Mesodermal cell (in vitro differentiated cells): ENCODE measurements at regions not wholly inside any gene's neighbourhood (a gene's known extent, or its start where the extent isn't known, plus 50 kb on each side); places are given as distances from the start of the nearest gene placed in this dataset.
A peak's percentile ranks its signal among the peaks of the same experiment; 100 is the strongest.

Source experiments
- H3K27ac ChIP-seq: 2 replicates; pipeline ENCODE4 v1.7.0; 2013; ENCODE audit warnings: mild to moderate bottlenecking, low read depth, low read length, moderate library complexity; ENCODE audit not compliant: severe bottlenecking
- H3K36me3 ChIP-seq: 2 replicates; pipeline ENCODE4 v1.7.1; 2013; ENCODE audit warnings: mild to moderate bottlenecking, low read length, moderate library complexity; ENCODE audit not compliant: control insufficient read depth, insufficient read depth
- H3K4me1 ChIP-seq: one replicate; pipeline ENCODE4 v1.7.1; 2013; ENCODE audit warnings: mild to moderate bottlenecking, low read length; ENCODE audit not compliant: insufficient read depth, control insufficient read depth, poor library complexity, severe bottlenecking
- H3K4me3 ChIP-seq: 2 replicates; pipeline ENCODE4 v1.7.0; 2013; ENCODE audit warnings: low read length, control low read depth, mild to moderate bottlenecking; ENCODE audit not compliant: insufficient read depth, poor library complexity, severe bottlenecking; ENCODE audit errors: extremely low read depth
- H3K9me3 ChIP-seq: 2 replicates; pipeline ENCODE4 v1.7.1; 2013; ENCODE audit warnings: mild to moderate bottlenecking, low read length, moderate library complexity; ENCODE audit not compliant: control insufficient read depth
- WGBS, 2 experiments: methylation state at CpG; one replicate each; pipeline ENCODE4 v1.1.5; 2013; ENCODE audit warnings: missing lambda C conversion rate in 2 of 2; ENCODE audit not compliant: insufficient coverage in 2 of 2; 5-methylcytosine and 5-hydroxymethylcytosine counted together

GRCh38 chr3:46129588-46130272 lies 78.4 kb downstream of the CCR1 start:
- H3K9me3 ChIP-seq, result no peaks in the 10 kb centered on the region
- peaks cover 15% of the 10 kb centered on the region for H3K4me1 ChIP-seq
- H3K27ac ChIP-seq, result no peak overlapping the region
- 80 to 91% methylated on average over 2 to 3 of the region's 3 CpGs for WGBS, 2 experiments
- no peaks in the 10 kb centered on the region for H3K36me3 ChIP-seq
- no peak overlapping the region for H3K4me3 ChIP-seq

GRCh38 chr3:46127503-46127902 lies 80.6 kb downstream of the CCR1 start:
- Histone ChIP-seq H3K4me1 (peaks cover 20% of the 10 kb centered on the region), H3K36me3 (no peaks in the 10 kb centered on the region), H3K27ac (peak overlapping the region; percentile 57), H3K4me3 (no peak overlapping the region), H3K9me3 (no peaks in the 10 kb centered on the region)
- WGBS, 2 experiments, result no CpG with 5 or more reads among the region's 1 CpG

GRCh38 chr3:46124216-46125177 lies 83.6 kb downstream of the CCR1 start:
- H3K4me1 ChIP-seq, result peaks cover 20% of the 10 kb centered on the region
- no peaks in the 10 kb centered on the region for H3K36me3 ChIP-seq
- no peak overlapping the region for H3K4me3 ChIP-seq
- 94 to 98% methylated on average over 5 to 6 of the region's 6 CpGs for WGBS, 2 experiments
- H3K27ac ChIP-seq, result no peak overlapping the region
- peaks cover 2% of the 10 kb centered on the region for H3K9me3 ChIP-seq

- 80 to 93% methylated on average over 1 to 2 of the region's 3 CpGs for WGBS, 2 experiments
- Histone ChIP-seq H3K4me1 (peaks cover 20% of the 10 kb centered on the region), H3K36me3 (no peaks in the 10 kb centered on the region), H3K4me3 (no peak overlapping the region), H3K27ac (no peak overlapping the region), H3K9me3 (peaks cover 2% of the 10 kb centered on the region)
Observed at GRCh38 chr3:46123646-46124045, 84.5 kb downstream of the CCR1 start.

- peaks cover 10% of the 10 kb centered on the region for H3K4me1 ChIP-seq
- no peak overlapping the region for H3K27ac ChIP-seq
- peaks cover 2% of the 10 kb centered on the region for H3K9me3 ChIP-seq
- H3K36me3 ChIP-seq, result no peaks in the 10 kb centered on the region
- H3K4me3 ChIP-seq, result no peak overlapping the region
- no CpG with 5 or more reads among the region's 2 CpGs for WGBS, 2 experiments
Observed at GRCh38 chr3:46122091-46122490, 86.0 kb downstream of the CCR1 start.

GRCh38 chr3:46120983-46121382 lies 87.1 kb downstream of the CCR1 start:
- H3K4me3 ChIP-seq, result no peak overlapping the region
- 43 to 63% methylated on average over 1 of the region's 1 CpG for WGBS, 2 experiments
- H3K36me3 ChIP-seq, result no peaks in the 10 kb centered on the region
- peaks cover 5% of the 10 kb centered on the region for H3K4me1 ChIP-seq
- H3K27ac ChIP-seq, result no peak overlapping the region
- H3K9me3 ChIP-seq, result peaks cover 5% of the 10 kb centered on the region

- H3K4me3 ChIP-seq, result no peak overlapping the region
- H3K9me3 ChIP-seq, result peaks cover 5% of the 10 kb centered on the region
- H3K36me3 ChIP-seq, result no peaks in the 10 kb centered on the region
- H3K27ac ChIP-seq, result no peak overlapping the region
- H3K4me1 ChIP-seq, result peaks cover 13% of the 10 kb centered on the region
- WGBS, 2 experiments, result 73 to 89% methylated on average over 2 to 4 of the region's 4 CpGs
Observed at GRCh38 chr3:46119709-46120498, 88.2 kb downstream of the CCR1 start.

GRCh38 chr3:46119253-46119652 lies 88.9 kb downstream of the CCR1 start:
- no peak overlapping the region for H3K4me3 ChIP-seq
- no peak overlapping the region for H3K27ac ChIP-seq
- H3K4me1 ChIP-seq, result peaks cover 15% of the 10 kb centered on the region
- peaks cover 5% of the 10 kb centered on the region for H3K9me3 ChIP-seq
- H3K36me3 ChIP-seq, result no peaks in the 10 kb centered on the region
- WGBS, 2 experiments, result 92% methylated on average over 2 of the region's 3 CpGs; no CpG with 5 or more reads in 1 of the 2 experiments

GRCh38 chr3:46116996-46117395 lies 89.7 kb upstream of the XCR1 start:
- H3K36me3 ChIP-seq, result no peaks in the 10 kb centered on the region
- peaks cover 24% of the 10 kb centered on the region for H3K9me3 ChIP-seq
- no peak overlapping the region for H3K27ac ChIP-seq
- no peak overlapping the region for H3K4me3 ChIP-seq
- 87% methylated on average over 3 of the region's 4 CpGs; no CpG with 5 or more reads in 1 of the 2 experiments for WGBS, 2 experiments
- peaks cover 14% of the 10 kb centered on the region for H3K4me1 ChIP-seq

- H3K27ac ChIP-seq, result peak overlapping the region; percentile 90
- H3K9me3 ChIP-seq, result peaks cover 24% of the 10 kb centered on the region
- H3K4me1 ChIP-seq, result peaks cover 20% of the 10 kb centered on the region
- no CpG with 5 or more reads among the region's 1 CpG for WGBS, 2 experiments
- no peaks in the 10 kb centered on the region for H3K36me3 ChIP-seq
- no peak overlapping the region for H3K4me3 ChIP-seq
Observed at GRCh38 chr3:46114323-46114988, 87.2 kb upstream of the XCR1 start.
